GM10266 (cell line): ENCODE measurements at regions not wholly inside any gene's neighbourhood (a gene's known extent, or its start where the extent isn't known, plus 50 kb on each side); places are given as distances from the start of the nearest gene placed in this dataset.

Experiments
- DNase-seq: peaks from one replicate; pipeline ENCODE4 v3.0.0; 2012; ENCODE audit errors: extremely low spot score
- CTCF ChIP-seq: IDR thresholded peaks from 2 replicates; pipeline ENCODE4 v1.5.1; 2012; ENCODE audit warnings: mild to moderate bottlenecking, low read depth; ENCODE audit not compliant: control insufficient read depth, insufficient read depth; ENCODE audit errors: missing control alignments

GRCh38 chr22:34950489-34950888, 115.5 kb upstream of the ISX start:
- no peak for TF ChIP-seq CTCF
- DNase-seq: no peak

- DNase-seq: no peak
Measured at GRCh38 chr22:34951212-34951611, 114.7 kb upstream of the ISX start.

GRCh38 chr22:34960005-34960404, 106.0 kb upstream of the ISX start:
- TF ChIP-seq CTCF: no peak
- DNase-seq: no peak

More at GRCh38 chr22:34951212-34951611, 114.7 kb upstream of the ISX start:
- no peak for TF ChIP-seq CTCF

GRCh38 chr22:34966980-34967565, 98.9 kb upstream of the ISX start:
- no peak for DNase-seq

GRCh38 chr22:34969001-34969790, 96.8 kb upstream of the ISX start:
- no peak for TF ChIP-seq CTCF
- no peak for DNase-seq

More at GRCh38 chr22:34966980-34967565, 98.9 kb upstream of the ISX start:
- no peak for TF ChIP-seq CTCF

GRCh38 chr22:34971456-34971855, 94.5 kb upstream of the ISX start:
- TF ChIP-seq CTCF: no peak
- DNase-seq: no peak
